ENCODE measurements at regions not wholly inside any gene's neighbourhood (a gene's known extent, or its start where the extent isn't known, plus 50 kb on each side); places are given as distances from the start of the nearest gene placed in this dataset.
A peak's percentile ranks its signal among the peaks of the same experiment; 100 is the strongest.

DNA sequence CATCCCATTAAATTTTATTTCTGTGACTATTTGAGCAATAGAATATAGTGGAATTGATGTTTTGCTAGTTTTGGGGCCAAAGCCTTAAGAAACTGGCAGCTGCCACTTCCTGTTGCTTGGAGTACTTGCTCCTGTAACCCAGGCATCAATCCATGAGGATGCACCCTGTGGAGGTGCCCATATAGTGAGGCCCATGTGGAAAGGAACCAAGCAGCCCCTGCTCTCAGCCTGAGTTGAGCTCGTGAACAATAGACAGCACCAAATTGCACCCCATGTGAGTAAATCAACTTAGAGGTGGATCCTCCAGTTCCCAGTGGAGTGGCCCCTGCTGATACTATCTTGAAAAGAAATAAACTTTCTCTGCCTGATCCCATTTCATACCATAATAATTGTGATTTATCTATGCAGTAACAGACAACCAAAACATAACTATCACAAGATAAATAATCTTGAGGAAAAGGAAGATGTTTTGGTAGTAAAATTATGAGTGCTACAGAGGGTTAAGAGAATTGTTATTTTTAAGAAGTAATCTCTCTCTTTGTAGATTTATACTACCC lies 481.9 kb downstream of the TBC1D32 start:
- no peaks in the 10 kb centered on the region for H4K20me1 ChIP-seq (ENCODE audit: insufficient read depth, low read length)
- no peak overlapping the region for H3K4me2 ChIP-seq (ENCODE audit: low read length)
- H3K79me2 ChIP-seq (ENCODE audit: insufficient read depth, low read depth, low read length), result no peaks in the 10 kb centered on the region
- TF ChIP-seq EZH2phosphoT487 (IDR thresholded peaks at IDR 0.05; ENCODE audit: borderline replicate concordance, low read depth, low read length), result no peak
- no peak overlapping the region for H2AFZ ChIP-seq (ENCODE audit: low read length)
- no TSS peak for BruUV-seq (replicated peaks)
- H3K27ac ChIP-seq (ENCODE audit: low read depth, low read length, poor library complexity, severe bottlenecking), result no peak overlapping the region
- POLR2A ChIA-PET, result interaction anchor here (1.0 kb wide), 1 partner anchor 17 kb away, joined by 3 read pairs; no protein-coding TSS in a partner anchor
- H3K4me3 ChIP-seq (ENCODE audit: low read depth, low read length, poor library complexity, severe bottlenecking), result no peak overlapping the region
- no peak for DNase-seq (ENCODE audit: low spot score)
- no peaks in the 10 kb centered on the region for H3K9me3 ChIP-seq (ENCODE audit: low read length)
- CTCF ChIA-PET (ENCODE audit: unreplicated experiment), result no interaction called here
- intact Hi-C loops (cut with micrococcal nuclease; ENCODE audit: unreplicated experiment), result no loop called here
- H3K36me3 ChIP-seq (ENCODE audit: insufficient read depth, low read length), result no peaks in the 10 kb centered on the region
- H3K4me1 ChIP-seq (ENCODE audit: insufficient read depth, low read length, poor library complexity, severe bottlenecking), result no peaks in the 10 kb centered on the region
- H3K9me2 ChIP-seq (ENCODE audit: insufficient read depth, low read length), result no peaks in the 10 kb centered on the region

- BruUV-seq (replicated peaks), result no TSS peak
- Histone ChIP-seq H3K4me1 (ENCODE audit: insufficient read depth, low read length, poor library complexity, severe bottlenecking) (no peaks in the 10 kb centered on the region), H3K4me3 (ENCODE audit: low read depth, low read length, poor library complexity, severe bottlenecking) (no peak overlapping the region), H3K4me2 (ENCODE audit: low read length) (no peak overlapping the region), H3K36me3 (ENCODE audit: insufficient read depth, low read length) (no peaks in the 10 kb centered on the region), H3K79me2 (ENCODE audit: insufficient read depth, low read depth, low read length) (no peaks in the 10 kb centered on the region), H2AFZ (ENCODE audit: low read length) (no peak overlapping the region), H3K9me2 (ENCODE audit: insufficient read depth, low read length) (no peaks in the 10 kb centered on the region), H3K27ac (ENCODE audit: low read depth, low read length, poor library complexity, severe bottlenecking) (no peak overlapping the region), H3K9me3 (ENCODE audit: low read length) (no peaks in the 10 kb centered on the region), H4K20me1 (ENCODE audit: insufficient read depth, low read length) (no peaks in the 10 kb centered on the region)
- ChIA-PET CTCF (ENCODE audit: unreplicated experiment) (no interaction called here), POLR2A (no interaction called here)
- TF ChIP-seq CTCF (conservative IDR thresholded peaks at IDR 0.05; ENCODE audit: low read length) (peak; percentile 75), EZH2phosphoT487 (IDR thresholded peaks at IDR 0.05; ENCODE audit: borderline replicate concordance, low read depth, low read length) (no peak)
- intact Hi-C loops (cut with micrococcal nuclease; ENCODE audit: unreplicated experiment), result no loop called here
- peak; percentile 4 for DNase-seq (ENCODE audit: low spot score)
Observed at GRCh38 chr6:120826253-120826652, 508.0 kb downstream of the TBC1D32 start.

DNA sequence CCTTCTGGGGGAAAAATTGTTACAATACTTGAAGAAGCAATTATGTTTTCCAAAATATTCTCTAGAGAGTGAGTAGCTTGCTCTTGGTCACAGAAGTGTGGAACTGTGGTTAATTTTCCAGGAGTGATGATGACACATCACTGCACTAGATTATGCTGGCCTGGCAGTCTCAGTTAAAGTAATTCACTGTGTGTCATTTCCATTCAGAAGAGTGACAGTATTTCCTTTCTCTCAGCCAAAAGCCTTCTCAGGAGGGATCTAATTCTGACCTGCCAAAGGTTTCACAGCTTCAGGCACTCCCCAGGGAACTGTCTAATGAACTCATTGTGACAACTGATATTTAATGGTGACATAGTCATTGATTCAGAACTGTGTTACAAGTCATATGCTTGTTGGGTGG lies 517.5 kb downstream of the TBC1D32 start:
- Histone ChIP-seq H3K4me2 (ENCODE audit: low read length) (no peak overlapping the region), H3K4me1 (ENCODE audit: insufficient read depth, low read length, poor library complexity, severe bottlenecking) (no peaks in the 10 kb centered on the region), H3K9me2 (ENCODE audit: insufficient read depth, low read length) (no peaks in the 10 kb centered on the region), H2AFZ (ENCODE audit: low read length) (no peak overlapping the region), H3K4me3 (ENCODE audit: low read depth, low read length, poor library complexity, severe bottlenecking) (no peak overlapping the region), H4K20me1 (ENCODE audit: insufficient read depth, low read length) (no peaks in the 10 kb centered on the region), H3K36me3 (ENCODE audit: insufficient read depth, low read length) (no peaks in the 10 kb centered on the region), H3K27ac (ENCODE audit: low read depth, low read length, poor library complexity, severe bottlenecking) (no peak overlapping the region), H3K79me2 (ENCODE audit: insufficient read depth, low read depth, low read length) (no peaks in the 10 kb centered on the region), H3K9me3 (ENCODE audit: low read length) (no peaks in the 10 kb centered on the region)
- TF ChIP-seq EZH2phosphoT487 (IDR thresholded peaks at IDR 0.05; ENCODE audit: borderline replicate concordance, low read depth, low read length), result no peak
- TF ChIP-seq CTCF (conservative IDR thresholded peaks at IDR 0.05; ENCODE audit: low read length), result no peak
- no peak for DNase-seq (ENCODE audit: low spot score)
- ChIA-PET POLR2A (no interaction called here), CTCF (ENCODE audit: unreplicated experiment) (no interaction called here)
- intact Hi-C loops (cut with micrococcal nuclease; ENCODE audit: unreplicated experiment), result no loop called here
- BruUV-seq (replicated peaks), result no TSS peak
